Neural cell (in vitro differentiated cells): ENCODE measurements at regions not wholly inside any gene's neighbourhood (a gene's known extent, or its start where the extent isn't known, plus 50 kb on each side); places are given as distances from the start of the nearest gene placed in this dataset.
A peak's percentile ranks its signal among the peaks of the same experiment; 100 is the strongest.

Source experiments
- H2AFZ ChIP-seq: fragments of 200-600, 300-800 bp; sonication (generic), shearing (Covaris generic); 2 replicates; pipeline ENCODE4 v1.6.0; 2014; ENCODE audit warnings: low read depth, mild to moderate bottlenecking, antibody characterized with exemption, low read length, moderate library complexity
- H3F3A ChIP-seq: fragments of 200-600 bp; shearing (Covaris generic); 2 replicates; pipeline ENCODE4 v1.6.1; 2016; ENCODE audit warnings: mild to moderate bottlenecking, moderate library complexity, mixed read lengths, antibody characterized with exemption, low read length; ENCODE audit not compliant: insufficient read depth, poor library complexity, severe bottlenecking
- H3K27ac ChIP-seq: fragments of 200-600, 300-800 bp; sonication (generic), shearing (Covaris generic); 2 replicates; pipeline ENCODE4 v1.5.1; 2014; ENCODE audit warnings: mild to moderate bottlenecking, low read length, moderate library complexity
- H3K27me3 ChIP-seq: fragments of 300-800, 200-600 bp; sonication (generic), shearing (Covaris generic); 2 replicates; pipeline ENCODE4 v1.6.0; 2014; ENCODE audit warnings: mild to moderate bottlenecking, low read depth, low read length, moderate library complexity; ENCODE audit not compliant: insufficient read depth
- H3K36me3 ChIP-seq: fragments of 300-800, 200-600 bp; sonication (generic), shearing (Covaris generic); 2 replicates; pipeline ENCODE4 v1.5.1; 2014; ENCODE audit warnings: mild to moderate bottlenecking, antibody characterized with exemption, low read length, moderate library complexity; ENCODE audit not compliant: insufficient read depth
- H3K4me2 ChIP-seq: fragments of 300-800, 200-600 bp; sonication (generic), shearing (Covaris generic); 2 replicates; pipeline ENCODE4 v1.6.0; 2014; ENCODE audit warnings: mild to moderate bottlenecking, low read length
- H3K4me3 ChIP-seq: fragments of 300-800, 200-600 bp; sonication (generic), shearing (Covaris generic); 2 replicates; pipeline ENCODE4 v1.5.1; 2014; ENCODE audit warnings: mild to moderate bottlenecking, low read length, moderate library complexity
- H3K79me2 ChIP-seq: fragments of 200-600 bp; shearing (Covaris generic); replicated peaks from 2 replicates; pipeline ENCODE4 v1.6.0; 2014; ENCODE audit warnings: mild to moderate bottlenecking, low read length, moderate library complexity; ENCODE audit not compliant: insufficient read depth
- H3K9ac ChIP-seq: fragments of 300-800, 200-600 bp; sonication (generic), shearing (Covaris generic); 2 replicates; pipeline ENCODE4 v1.6.1; 2016; ENCODE audit warnings: mild to moderate bottlenecking, low read length, mixed read lengths
- H3K9me2 ChIP-seq: fragments of 200-600 bp; shearing (Covaris generic); 2 replicates; pipeline ENCODE4 v1.6.1; 2016; ENCODE audit warnings: mild to moderate bottlenecking, low read length, mixed read lengths; ENCODE audit not compliant: insufficient read depth
- H3K9me3 ChIP-seq: fragments of 200-600, 300-800 bp; sonication (generic), shearing (Covaris generic); 2 replicates; pipeline ENCODE4 v1.6.1; 2016; ENCODE audit warnings: mild to moderate bottlenecking, mixed run types, low read length, moderate library complexity, mixed read lengths
- H4K20me1 ChIP-seq: fragments of 200-600 bp; shearing (Covaris generic); 2 replicates; pipeline ENCODE4 v1.6.1; 2016; ENCODE audit warnings: mild to moderate bottlenecking, mixed run types; ENCODE audit not compliant: insufficient read depth
- EP300 ChIP-seq: fragments of 450-650 bp; conservative IDR thresholded peaks from 2 replicates; pipeline ENCODE4 v1.6.1; 2014; ENCODE audit warnings: antibody characterized with exemption, mild to moderate bottlenecking, moderate library complexity; ENCODE audit not compliant: poor library complexity, severe bottlenecking
- EZH2 ChIP-seq: fragments of 200-600, 300-800 bp; shearing (Covaris generic), sonication (generic); IDR thresholded peaks from 2 replicates; pipeline ENCODE4 v1.6.1; 2014; ENCODE audit warnings: antibody characterized with exemption, low read length, borderline replicate concordance, mild to moderate bottlenecking; ENCODE audit not compliant: insufficient read depth, poor library complexity, severe bottlenecking
- MXI1 ChIP-seq: fragments of 450-650 bp; conservative IDR thresholded peaks from 2 replicates; pipeline ENCODE4 v1.6.1; 2014; ENCODE audit warnings: antibody characterized with exemption, mild to moderate bottlenecking; ENCODE audit not compliant: poor library complexity, severe bottlenecking
- POLR2AphosphoS5 ChIP-seq: IDR thresholded peaks from 2 replicates; pipeline ENCODE4 v1.6.1; 2012
- RAD21 ChIP-seq: fragments of 450-650 bp; conservative IDR thresholded peaks from 2 replicates; pipeline ENCODE4 v1.6.1; 2014; ENCODE audit warnings: antibody characterized with exemption, mild to moderate bottlenecking, moderate library complexity
- SMC3 ChIP-seq: fragments of 450-650 bp; conservative IDR thresholded peaks from 2 replicates; pipeline ENCODE4 v1.6.1; 2014; ENCODE audit warnings: antibody characterized with exemption, mild to moderate bottlenecking, moderate library complexity; ENCODE audit not compliant: poor library complexity
- TAF1 ChIP-seq: IDR thresholded peaks from 2 replicates; pipeline ENCODE4 v1.6.1; 2012; ENCODE audit warnings: low read depth
- TF ChIP-seq, protein P1 (sequence below): IDR thresholded peaks from 2 replicates; pipeline ENCODE4 v1.6.1; 2012; ENCODE audit warnings: borderline replicate concordance
- TF ChIP-seq, protein P2 (sequence below): fragments of 450-650 bp; IDR thresholded peaks from 2 replicates; pipeline ENCODE4 v1.5.1; 2014; ENCODE audit warnings: antibody characterized with exemption, mild to moderate bottlenecking, moderate library complexity; ENCODE audit not compliant: poor library complexity, severe bottlenecking

DNA sequence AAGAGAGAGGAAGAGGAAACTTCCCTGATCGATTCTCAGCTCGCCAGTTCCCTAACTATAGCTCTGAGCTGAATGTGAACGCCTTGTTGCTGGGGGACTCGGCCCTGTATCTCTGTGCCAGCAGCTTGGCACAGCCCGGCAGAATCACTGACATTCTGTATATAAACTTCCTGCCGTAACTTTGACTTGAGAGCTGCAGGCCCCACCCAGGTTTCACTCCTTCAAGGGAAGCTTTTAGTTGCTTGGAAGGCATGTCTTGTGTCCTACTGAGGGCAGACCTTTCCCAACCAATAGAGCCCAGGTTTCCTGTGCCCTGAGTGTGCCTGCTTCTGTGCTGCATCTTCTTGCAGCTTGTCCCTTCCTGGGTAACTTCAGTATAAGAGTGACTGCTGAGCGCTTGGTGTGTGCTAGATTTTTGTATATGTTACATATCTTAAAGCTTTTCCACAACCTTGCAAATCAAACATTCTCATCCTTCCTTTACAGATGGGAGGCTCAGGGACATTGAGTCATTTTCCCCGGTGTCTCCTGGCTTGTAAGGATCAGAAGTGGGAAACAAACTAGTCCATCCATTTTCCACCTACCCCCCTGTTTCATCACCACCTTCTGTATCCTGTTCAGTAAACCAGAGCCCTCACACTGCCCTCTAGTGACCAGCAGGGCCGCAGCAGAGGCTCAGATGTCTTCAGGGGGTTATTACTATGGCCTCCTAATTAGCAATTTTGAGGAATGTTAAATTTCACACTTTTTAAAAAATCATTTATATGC is 225.2 kb upstream of the PRSS58 start:
- Histone ChIP-seq H3K4me2 (no peak overlapping the region), H3K9me3 (no peaks in the 10 kb centered on the region), H3F3A (no peaks in the 10 kb centered on the region), H3K27ac (no peak overlapping the region), H3K9me2 (no peaks in the 10 kb centered on the region), H3K79me2 (no peaks in the 10 kb centered on the region), H3K27me3 (no peaks in the 10 kb centered on the region), H3K9ac (no peak overlapping the region), H4K20me1 (no peaks in the 10 kb centered on the region), H2AFZ (no peak overlapping the region), H3K36me3 (no peaks in the 10 kb centered on the region), H3K4me3 (no peak overlapping the region)
- no peak for TF ChIP-seq POLR2AphosphoS5
- TF ChIP-seq, protein P1, sequence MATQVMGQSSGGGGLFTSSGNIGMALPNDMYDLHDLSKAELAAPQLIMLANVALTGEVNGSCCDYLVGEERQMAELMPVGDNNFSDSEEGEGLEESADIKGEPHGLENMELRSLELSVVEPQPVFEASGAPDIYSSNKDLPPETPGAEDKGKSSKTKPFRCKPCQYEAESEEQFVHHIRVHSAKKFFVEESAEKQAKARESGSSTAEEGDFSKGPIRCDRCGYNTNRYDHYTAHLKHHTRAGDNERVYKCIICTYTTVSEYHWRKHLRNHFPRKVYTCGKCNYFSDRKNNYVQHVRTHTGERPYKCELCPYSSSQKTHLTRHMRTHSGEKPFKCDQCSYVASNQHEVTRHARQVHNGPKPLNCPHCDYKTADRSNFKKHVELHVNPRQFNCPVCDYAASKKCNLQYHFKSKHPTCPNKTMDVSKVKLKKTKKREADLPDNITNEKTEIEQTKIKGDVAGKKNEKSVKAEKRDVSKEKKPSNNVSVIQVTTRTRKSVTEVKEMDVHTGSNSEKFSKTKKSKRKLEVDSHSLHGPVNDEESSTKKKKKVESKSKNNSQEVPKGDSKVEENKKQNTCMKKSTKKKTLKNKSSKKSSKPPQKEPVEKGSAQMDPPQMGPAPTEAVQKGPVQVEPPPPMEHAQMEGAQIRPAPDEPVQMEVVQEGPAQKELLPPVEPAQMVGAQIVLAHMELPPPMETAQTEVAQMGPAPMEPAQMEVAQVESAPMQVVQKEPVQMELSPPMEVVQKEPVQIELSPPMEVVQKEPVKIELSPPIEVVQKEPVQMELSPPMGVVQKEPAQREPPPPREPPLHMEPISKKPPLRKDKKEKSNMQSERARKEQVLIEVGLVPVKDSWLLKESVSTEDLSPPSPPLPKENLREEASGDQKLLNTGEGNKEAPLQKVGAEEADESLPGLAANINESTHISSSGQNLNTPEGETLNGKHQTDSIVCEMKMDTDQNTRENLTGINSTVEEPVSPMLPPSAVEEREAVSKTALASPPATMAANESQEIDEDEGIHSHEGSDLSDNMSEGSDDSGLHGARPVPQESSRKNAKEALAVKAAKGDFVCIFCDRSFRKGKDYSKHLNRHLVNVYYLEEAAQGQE = no peak
- TF ChIP-seq TAF1 = no peak
- peak; percentile 21 for TF ChIP-seq RAD21
- TF ChIP-seq MXI1 = no peak
- TF ChIP-seq, protein P2, sequence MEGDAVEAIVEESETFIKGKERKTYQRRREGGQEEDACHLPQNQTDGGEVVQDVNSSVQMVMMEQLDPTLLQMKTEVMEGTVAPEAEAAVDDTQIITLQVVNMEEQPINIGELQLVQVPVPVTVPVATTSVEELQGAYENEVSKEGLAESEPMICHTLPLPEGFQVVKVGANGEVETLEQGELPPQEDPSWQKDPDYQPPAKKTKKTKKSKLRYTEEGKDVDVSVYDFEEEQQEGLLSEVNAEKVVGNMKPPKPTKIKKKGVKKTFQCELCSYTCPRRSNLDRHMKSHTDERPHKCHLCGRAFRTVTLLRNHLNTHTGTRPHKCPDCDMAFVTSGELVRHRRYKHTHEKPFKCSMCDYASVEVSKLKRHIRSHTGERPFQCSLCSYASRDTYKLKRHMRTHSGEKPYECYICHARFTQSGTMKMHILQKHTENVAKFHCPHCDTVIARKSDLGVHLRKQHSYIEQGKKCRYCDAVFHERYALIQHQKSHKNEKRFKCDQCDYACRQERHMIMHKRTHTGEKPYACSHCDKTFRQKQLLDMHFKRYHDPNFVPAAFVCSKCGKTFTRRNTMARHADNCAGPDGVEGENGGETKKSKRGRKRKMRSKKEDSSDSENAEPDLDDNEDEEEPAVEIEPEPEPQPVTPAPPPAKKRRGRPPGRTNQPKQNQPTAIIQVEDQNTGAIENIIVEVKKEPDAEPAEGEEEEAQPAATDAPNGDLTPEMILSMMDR = peak; percentile 56
- no peak for TF ChIP-seq EP300
- peak; percentile 47 for TF ChIP-seq SMC3
- TF ChIP-seq EZH2 = no peak

DNA sequence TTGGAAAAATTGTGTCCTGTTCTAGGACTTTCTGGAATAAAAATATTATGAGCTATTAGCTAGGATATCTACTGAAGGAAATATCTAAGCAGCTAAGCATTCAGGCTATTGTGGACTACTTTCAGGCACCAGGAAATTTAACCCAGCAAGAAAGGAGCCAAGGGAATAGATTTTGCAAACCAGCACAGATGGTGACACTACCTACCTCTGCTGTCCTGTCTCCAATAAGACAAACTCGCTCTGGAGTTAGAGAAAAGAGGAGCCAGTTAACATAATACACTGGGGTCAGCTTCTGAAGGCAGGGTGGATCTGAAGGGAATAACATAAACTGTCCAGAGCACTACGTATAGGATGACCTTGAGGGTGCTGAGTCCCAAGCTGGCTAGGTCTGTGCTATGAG is 223.7 kb upstream of the PRSS58 start:
- H3K9me2 ChIP-seq = no peaks in the 10 kb centered on the region

More for the DNA sequence above, 223.7 kb upstream of the PRSS58 start:
- Histone ChIP-seq H3K27ac (no peak overlapping the region), H3K9me3 (no peaks in the 10 kb centered on the region), H3K36me3 (no peaks in the 10 kb centered on the region), H3F3A (no peaks in the 10 kb centered on the region), H3K79me2 (no peaks in the 10 kb centered on the region), H3K27me3 (no peaks in the 10 kb centered on the region), H4K20me1 (no peaks in the 10 kb centered on the region), H3K4me3 (no peak overlapping the region), H3K9ac (no peak overlapping the region), H2AFZ (no peak overlapping the region), H3K4me2 (no peak overlapping the region)
- TF ChIP-seq RAD21 (no peak), SMC3 (no peak), MXI1 (no peak), EP300 (no peak), POLR2AphosphoS5 (no peak), EZH2 (no peak), TAF1 (no peak)
- TF ChIP-seq, protein P2 = no peak
- TF ChIP-seq, protein P1 = no peak
